ENCODE measurements at regions not wholly inside any gene's neighbourhood (a gene's known extent, or its start where the extent isn't known, plus 50 kb on each side); places are given as distances from the start of the nearest gene placed in this dataset.
"Not testable (repeated sequence)": the region's sequence is repeated elsewhere in the genome, so short reads cannot be mapped to it uniquely, and the experiment has no call there.

GRCh38 chr13:54658771-54659170 is 1630.2 kb downstream of the OLFM4 start:
- no peak for DNase-seq (ENCODE audit: low read depth in 4 of 4, low spot score in 3 of 4)

- no peak for DNase-seq (ENCODE audit: low read depth in 4 of 4, low spot score in 3 of 4)
Observed at GRCh38 chr13:54660277-54660676, 1631.7 kb downstream of the OLFM4 start.

GRCh38 chr13:54676526-54677113 is 1648.0 kb downstream of the OLFM4 start:
- no peak for DNase-seq (ENCODE audit: low read depth in 4 of 4, low spot score in 3 of 4)

- no peak for DNase-seq (ENCODE audit: low read depth in 4 of 4, low spot score in 3 of 4)
Observed at GRCh38 chr13:54682184-54682583, 1653.6 kb downstream of the OLFM4 start.

GRCh38 chr13:54687173-54687572 is 1658.6 kb downstream of the OLFM4 start:
- no peak for DNase-seq (ENCODE audit: low read depth in 4 of 4, low spot score in 3 of 4)

- no peak for DNase-seq (ENCODE audit: low read depth in 4 of 4, low spot score in 3 of 4)
Observed at GRCh38 chr13:54699831-54700230, 1671.2 kb downstream of the OLFM4 start.

GRCh38 chr13:54705738-54706137 is 1677.1 kb downstream of the OLFM4 start:
- no peak for DNase-seq (ENCODE audit: low read depth in 4 of 4, low spot score in 3 of 4)

GRCh38 chr13:54706336-54706735 is 1677.7 kb downstream of the OLFM4 start:
- DNase-seq (ENCODE audit: low read depth in 4 of 4, low spot score in 3 of 4), result no peak

GRCh38 chr13:54709546-54709945 is 1680.9 kb downstream of the OLFM4 start:
- DNase-seq (ENCODE audit: low read depth in 4 of 4, low spot score in 3 of 4), result no peak

- DNase-seq (ENCODE audit: low read depth in 4 of 4, low spot score in 3 of 4), result no peak
Observed at GRCh38 chr13:54733639-54734038, 1705.0 kb downstream of the OLFM4 start.

- not testable (repeated sequence) for DNase-seq (ENCODE audit: low read depth in 4 of 4, low spot score in 3 of 4)
Observed at GRCh38 chr13:54737211-54737610, 1708.6 kb downstream of the OLFM4 start.

- no peak for DNase-seq (ENCODE audit: low read depth in 4 of 4, low spot score in 3 of 4)
Observed at GRCh38 chr13:54742984-54743383, 1714.4 kb downstream of the OLFM4 start.

GRCh38 chr13:54744747-54745146 is 1716.1 kb downstream of the OLFM4 start:
- DNase-seq (ENCODE audit: low read depth in 4 of 4, low spot score in 3 of 4), result no peak

- no peak for DNase-seq (ENCODE audit: low read depth in 4 of 4, low spot score in 3 of 4)
Observed at GRCh38 chr13:54750521-54750920, 1721.9 kb downstream of the OLFM4 start.

GRCh38 chr13:54758795-54759194 is 1730.2 kb downstream of the OLFM4 start:
- no peak for DNase-seq (ENCODE audit: low read depth in 4 of 4, low spot score in 3 of 4)

GRCh38 chr13:54768214-54768613 is 1739.6 kb downstream of the OLFM4 start:
- DNase-seq (ENCODE audit: low read depth in 4 of 4, low spot score in 3 of 4), result no peak

GRCh38 chr13:54775501-54776191 is 1747.0 kb downstream of the OLFM4 start:
- DNase-seq (ENCODE audit: low read depth in 4 of 4, low spot score in 3 of 4), result no peak

GRCh38 chr13:54787754-54788153 is 1759.1 kb downstream of the OLFM4 start:
- DNase-seq (ENCODE audit: low read depth in 4 of 4, low spot score in 3 of 4), result no peak

GRCh38 chr13:54799621-54800226 is 1771.1 kb downstream of the OLFM4 start:
- DNase-seq (ENCODE audit: low read depth in 4 of 4, low spot score in 3 of 4), result no peak

GRCh38 chr13:54802226-54802625 is 1773.6 kb downstream of the OLFM4 start:
- DNase-seq (ENCODE audit: low read depth in 4 of 4, low spot score in 3 of 4), result no peak

- DNase-seq (ENCODE audit: low read depth in 4 of 4, low spot score in 3 of 4), result no peak
Observed at GRCh38 chr13:54805743-54806142, 1777.1 kb downstream of the OLFM4 start.

- DNase-seq (ENCODE audit: low read depth in 4 of 4, low spot score in 3 of 4), result not testable (repeated sequence)
Observed at GRCh38 chr13:54821938-54822470, 1793.4 kb downstream of the OLFM4 start.
